ENCODE measurements at regions not wholly inside any gene's neighbourhood (a gene's known extent, or its start where the extent isn't known, plus 50 kb on each side); places are given as distances from the start of the nearest gene placed in this dataset.

DNA sequence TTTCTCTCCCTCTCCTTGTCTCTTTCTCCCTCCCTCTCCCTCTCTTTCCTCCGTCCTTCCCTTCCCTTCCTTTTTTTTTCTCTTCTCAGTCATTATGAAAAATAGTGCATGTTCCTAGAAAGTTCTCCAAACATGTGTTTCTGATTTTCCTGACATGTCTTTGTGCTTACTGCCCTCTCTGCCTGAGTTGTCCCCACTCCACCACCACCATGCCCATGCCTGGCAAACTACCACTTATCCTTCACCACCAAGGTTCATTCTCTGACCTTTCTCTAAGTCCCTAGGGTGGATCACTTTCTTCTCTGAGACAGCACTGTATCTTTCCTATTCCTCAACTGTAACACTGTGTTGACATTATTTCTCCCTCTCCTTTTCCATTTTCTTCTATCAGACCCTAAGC is 98.2 kb downstream of the LACC1 start:
- Mint-ChIP-seq H3K4me1 (no peaks in the 10 kb centered on the region), H3K27ac (no peak overlapping the region), H3K9me3 (peaks cover 5% of the 10 kb centered on the region), H3K27me3 (peaks cover 14% of the 10 kb centered on the region), H3K4me3 (no peak overlapping the region), H3K36me3 (ENCODE audit: low read depth) (no peaks in the 10 kb centered on the region)
- DNase-seq (no peak), ATAC-seq (no peak)

DNA sequence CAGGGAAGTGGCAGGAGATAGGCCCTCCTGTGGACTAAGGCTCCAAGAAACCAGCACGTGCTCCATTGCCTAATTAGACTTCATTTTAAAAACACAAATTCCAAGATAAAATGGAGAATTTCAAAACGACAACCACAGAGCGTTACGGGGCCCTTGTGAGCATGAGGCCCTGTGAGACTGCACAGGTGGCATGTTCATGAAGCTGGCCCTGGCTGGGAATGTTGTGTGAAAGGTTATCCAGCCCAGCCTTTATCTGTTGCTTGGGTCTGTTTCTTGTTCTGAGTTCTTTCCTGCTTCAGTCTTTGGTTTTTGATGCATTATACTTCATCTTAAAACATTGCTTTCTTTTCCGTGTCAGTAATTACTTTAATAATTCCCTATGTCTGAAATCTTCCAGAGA is 99.0 kb downstream of the LACC1 start:
- Mint-ChIP-seq H3K27me3 (peaks cover 14% of the 10 kb centered on the region), H3K4me1 (no peaks in the 10 kb centered on the region), H3K36me3 (ENCODE audit: low read depth) (no peaks in the 10 kb centered on the region), H3K4me3 (no peak overlapping the region), H3K9me3 (peaks cover 5% of the 10 kb centered on the region), H3K27ac (no peak overlapping the region)
- DNase-seq (no peak), ATAC-seq (no peak)

DNA sequence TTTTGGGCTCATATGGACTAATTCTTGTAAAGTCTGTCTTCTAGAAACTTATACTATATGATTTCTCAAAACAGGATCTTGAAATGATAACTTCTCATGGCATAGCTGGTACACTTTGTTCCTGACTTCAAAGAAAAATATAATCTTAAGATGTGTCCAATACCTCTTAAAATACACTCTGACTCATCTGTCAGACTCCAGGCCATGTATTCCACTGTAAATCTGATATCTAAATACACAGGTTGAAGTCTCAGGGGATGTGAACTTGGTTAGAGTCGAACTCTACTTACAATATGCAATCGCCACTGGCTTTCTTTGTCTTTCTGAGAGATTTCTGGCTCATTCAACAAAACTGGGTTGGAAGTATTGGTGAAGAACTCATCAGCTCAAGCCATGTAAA is 99.8 kb downstream of the LACC1 start:
- Mint-ChIP-seq H3K4me1 (no peaks in the 10 kb centered on the region), H3K27ac (no peak overlapping the region), H3K4me3 (no peak overlapping the region), H3K27me3 (peaks cover 14% of the 10 kb centered on the region), H3K36me3 (ENCODE audit: low read depth) (no peaks in the 10 kb centered on the region), H3K9me3 (peaks cover 5% of the 10 kb centered on the region)
- DNase-seq (no peak), ATAC-seq (no peak)

DNA sequence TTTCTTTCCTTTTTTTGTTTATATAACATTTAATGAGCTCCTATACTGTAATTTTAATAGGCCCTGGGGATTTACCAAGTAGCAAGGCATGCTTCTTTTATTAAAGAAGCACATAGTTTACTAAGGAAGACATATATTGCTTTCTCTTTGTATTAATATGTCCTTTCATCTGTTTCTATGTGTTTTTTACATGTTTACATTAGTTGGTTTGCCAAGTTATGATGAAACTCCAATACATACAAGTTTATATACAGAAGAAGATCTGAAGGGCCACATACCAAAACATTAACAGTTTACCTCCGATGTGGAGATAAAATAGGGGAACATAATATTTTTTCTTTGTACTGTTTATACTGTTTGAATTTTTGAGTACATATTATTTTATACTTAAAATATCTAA is 100.9 kb downstream of the LACC1 start:
- DNase-seq (no peak), ATAC-seq (no peak)
- Mint-ChIP-seq H3K27ac (no peak overlapping the region), H3K9me3 (peaks cover 5% of the 10 kb centered on the region), H3K4me3 (no peak overlapping the region), H3K36me3 (ENCODE audit: low read depth) (no peaks in the 10 kb centered on the region), H3K27me3 (peaks cover 14% of the 10 kb centered on the region), H3K4me1 (no peaks in the 10 kb centered on the region)

DNA sequence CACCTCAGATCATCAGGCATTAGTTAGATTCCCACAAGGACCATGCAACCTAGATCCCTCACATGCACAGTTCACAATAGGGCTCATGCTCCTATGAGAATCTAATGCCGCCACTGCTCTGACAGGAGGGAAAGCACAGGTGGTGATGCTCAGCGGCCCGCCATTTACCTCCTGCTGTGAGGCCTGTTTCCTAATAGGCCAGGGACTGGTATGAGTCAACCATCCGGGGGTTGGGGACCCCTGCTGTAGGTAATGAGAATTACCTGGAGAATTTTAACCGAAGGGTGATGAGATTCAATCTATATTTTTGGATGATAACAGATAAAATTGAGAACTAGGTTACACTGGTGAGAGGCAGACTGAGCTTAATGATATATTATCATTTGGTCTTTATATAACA is 101.4 kb downstream of the LACC1 start:
- peaks cover 13% of the 10 kb centered on the region for H3K27me3 Mint-ChIP-seq
- H3K9me3 Mint-ChIP-seq = peaks cover 3% of the 10 kb centered on the region
- H3K36me3 Mint-ChIP-seq (ENCODE audit: low read depth) = no peaks in the 10 kb centered on the region
- H3K27ac Mint-ChIP-seq = no peak overlapping the region
- H3K4me3 Mint-ChIP-seq = no peak overlapping the region
- no peaks in the 10 kb centered on the region for H3K4me1 Mint-ChIP-seq
- ATAC-seq = no peak
- DNase-seq = no peak

DNA sequence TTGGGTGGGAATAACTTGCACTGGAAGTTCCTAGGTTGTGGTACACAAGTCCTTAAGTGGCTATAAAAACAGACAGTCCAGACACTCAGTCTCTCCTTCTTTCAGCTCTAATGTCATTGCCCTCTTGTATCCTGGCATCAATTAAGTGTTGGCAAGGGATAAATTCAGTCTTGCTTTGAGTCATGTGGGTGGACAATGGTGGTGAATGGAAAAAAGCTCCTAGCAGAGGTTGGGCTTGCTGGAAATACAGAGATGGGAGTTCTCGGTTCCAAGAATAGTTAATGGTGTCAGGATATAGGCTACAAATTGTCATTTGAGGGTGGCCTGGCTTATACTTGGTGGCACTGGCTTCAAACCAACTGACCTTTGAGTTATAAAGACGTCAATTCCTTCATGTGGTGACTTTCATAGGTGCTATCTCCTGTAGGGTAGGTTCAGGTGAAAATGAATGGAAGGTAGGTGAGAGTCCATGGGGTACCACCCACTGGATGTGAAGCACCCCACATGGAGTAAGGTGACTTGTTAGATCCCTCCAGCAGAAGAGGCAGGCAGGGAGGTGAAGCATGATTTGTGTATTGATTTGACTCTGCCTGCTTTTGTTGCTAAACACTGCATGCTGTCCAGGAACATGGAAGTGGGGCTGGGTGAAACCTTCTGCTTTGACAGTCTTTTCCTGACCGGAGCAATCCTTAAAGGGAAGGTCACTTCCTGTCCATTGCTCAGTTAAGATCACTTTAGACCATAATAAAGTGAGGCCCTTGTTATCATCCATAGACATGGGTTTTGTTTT is 102.0 kb downstream of the LACC1 start:
- Mint-ChIP-seq H3K9me3 (no peaks in the 10 kb centered on the region), H3K27me3 (peaks cover 11% of the 10 kb centered on the region), H3K4me3 (no peak overlapping the region), H3K4me1 (no peaks in the 10 kb centered on the region), H3K27ac (no peak overlapping the region), H3K36me3 (ENCODE audit: low read depth) (no peaks in the 10 kb centered on the region)
- no peak for DNase-seq
- ATAC-seq = no peak

DNA sequence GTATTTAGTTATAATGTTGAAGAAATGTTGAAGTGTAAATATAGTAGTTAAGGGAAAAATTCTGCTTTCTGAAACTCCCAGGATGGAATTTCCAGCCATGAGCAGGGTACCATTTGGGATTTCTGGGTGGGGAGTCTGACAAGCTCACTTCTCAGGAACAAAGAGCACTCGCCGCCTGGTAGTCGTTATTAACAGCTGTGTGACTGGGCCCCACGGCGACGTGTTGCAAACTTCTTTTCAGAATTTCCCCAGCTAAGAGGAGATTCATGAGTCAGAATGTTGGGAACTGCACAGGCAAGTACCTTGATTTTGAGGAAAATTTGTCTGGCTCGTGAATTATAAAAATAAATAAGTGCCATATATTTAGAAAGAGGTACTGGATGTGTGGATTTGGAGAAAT is 103.7 kb downstream of the LACC1 start:
- Mint-ChIP-seq H3K36me3 (ENCODE audit: low read depth) (no peaks in the 10 kb centered on the region), H3K27ac (no peak overlapping the region), H3K27me3 (peaks cover 6% of the 10 kb centered on the region), H3K9me3 (no peaks in the 10 kb centered on the region), H3K4me3 (no peak overlapping the region), H3K4me1 (no peaks in the 10 kb centered on the region)
- no peak for DNase-seq
- no peak for ATAC-seq

DNA sequence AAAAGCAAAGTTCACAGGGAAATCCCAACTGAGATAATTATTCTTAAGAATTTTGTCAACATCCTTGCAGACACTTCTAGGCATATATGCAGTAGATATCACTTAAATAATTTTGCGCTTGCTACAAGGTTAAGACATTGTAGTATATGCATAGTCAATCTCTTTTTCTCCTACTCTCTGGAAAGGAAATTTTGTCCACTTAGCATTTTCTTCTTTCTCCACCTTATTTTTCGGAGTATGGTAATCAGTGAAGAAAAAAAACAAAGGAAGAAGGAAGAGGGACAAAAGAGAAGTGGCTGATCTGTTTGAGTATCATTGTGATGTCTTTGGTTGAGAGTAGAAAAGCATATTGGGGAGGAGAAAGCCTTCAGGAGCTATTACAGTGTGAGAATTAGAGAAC is 104.6 kb downstream of the LACC1 start:
- no peak for ATAC-seq
- H3K9me3 Mint-ChIP-seq = no peaks in the 10 kb centered on the region

DNA sequence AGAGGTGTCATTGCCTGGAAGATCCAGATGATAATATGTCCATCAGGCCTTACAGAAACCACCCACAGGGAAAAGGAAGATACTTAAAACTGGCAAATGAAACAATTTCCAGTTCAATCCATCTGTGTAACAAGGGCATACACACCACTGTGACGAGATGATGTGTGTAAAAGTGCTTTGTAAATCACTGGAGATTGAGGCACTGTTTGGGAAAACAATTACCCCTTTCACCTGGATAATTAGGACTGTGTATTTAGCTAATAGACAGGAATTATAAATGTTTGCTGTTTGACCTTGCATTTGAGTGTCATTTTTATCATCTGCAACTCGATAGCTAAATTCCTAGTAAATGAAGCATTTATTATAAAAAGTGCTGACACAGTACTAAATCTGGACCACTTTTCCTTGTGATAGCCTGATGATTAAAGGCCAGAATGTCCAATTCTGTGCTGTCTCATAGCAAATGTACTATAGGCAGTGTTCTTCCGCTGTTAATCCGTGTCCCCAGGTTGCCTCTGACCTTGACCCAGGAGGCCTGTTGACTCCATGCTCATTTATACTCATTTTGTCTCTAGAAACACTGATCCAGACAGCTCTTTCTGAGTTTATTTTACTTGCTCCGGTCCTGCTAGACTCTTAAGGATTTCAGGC is 105.8 kb downstream of the LACC1 start:
- no peaks in the 10 kb centered on the region for H3K9me3 Mint-ChIP-seq
- ATAC-seq (no peak), DNase-seq (no peak)
- H3K27me3 Mint-ChIP-seq = no peaks in the 10 kb centered on the region
- no peak overlapping the region for H3K27ac Mint-ChIP-seq
- H3K4me1 Mint-ChIP-seq = no peaks in the 10 kb centered on the region
- no peak overlapping the region for H3K4me3 Mint-ChIP-seq
- no peaks in the 10 kb centered on the region for H3K36me3 Mint-ChIP-seq (ENCODE audit: low read depth)

More for the DNA sequence above, 104.6 kb downstream of the LACC1 start:
- no peak for DNase-seq
- H3K27ac Mint-ChIP-seq = no peak overlapping the region
- H3K27me3 Mint-ChIP-seq = peaks cover 2% of the 10 kb centered on the region
- no peak overlapping the region for H3K4me3 Mint-ChIP-seq
- no peaks in the 10 kb centered on the region for H3K36me3 Mint-ChIP-seq (ENCODE audit: low read depth)
- no peaks in the 10 kb centered on the region for H3K4me1 Mint-ChIP-seq

DNA sequence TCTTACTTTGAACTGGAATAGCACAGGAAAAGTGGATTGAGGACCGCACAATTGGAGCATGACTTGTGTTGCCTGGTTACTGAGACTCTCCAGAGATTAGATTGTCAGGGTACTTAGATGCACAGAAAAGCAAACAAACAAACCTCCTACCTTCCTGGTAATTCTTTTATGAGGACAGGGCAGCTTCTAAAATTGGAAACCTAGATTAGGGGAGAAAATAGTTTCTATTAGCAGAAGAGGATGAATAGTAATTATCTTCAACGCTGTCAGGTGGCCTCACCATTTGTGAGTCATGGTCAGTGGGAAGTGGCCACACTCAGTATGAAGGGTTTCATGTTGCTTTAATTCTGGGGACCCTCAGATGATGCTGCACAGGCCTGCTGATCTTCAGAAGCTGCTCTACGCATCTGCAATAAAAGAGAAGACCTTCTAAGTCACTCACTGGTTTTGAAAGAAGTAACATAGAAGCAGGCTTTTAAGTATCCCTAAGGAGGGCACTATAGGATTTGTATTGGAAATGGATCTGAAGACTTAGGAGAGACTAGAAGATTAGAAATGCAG is 106.8 kb downstream of the LACC1 start:
- no peaks in the 10 kb centered on the region for H3K36me3 Mint-ChIP-seq (ENCODE audit: low read depth)
- H3K4me1 Mint-ChIP-seq = no peaks in the 10 kb centered on the region
- ATAC-seq = no peak
- DNase-seq = no peak
- no peaks in the 10 kb centered on the region for H3K9me3 Mint-ChIP-seq
- no peak overlapping the region for H3K27ac Mint-ChIP-seq
- peaks cover 3% of the 10 kb centered on the region for H3K27me3 Mint-ChIP-seq
- no peak overlapping the region for H3K4me3 Mint-ChIP-seq

DNA sequence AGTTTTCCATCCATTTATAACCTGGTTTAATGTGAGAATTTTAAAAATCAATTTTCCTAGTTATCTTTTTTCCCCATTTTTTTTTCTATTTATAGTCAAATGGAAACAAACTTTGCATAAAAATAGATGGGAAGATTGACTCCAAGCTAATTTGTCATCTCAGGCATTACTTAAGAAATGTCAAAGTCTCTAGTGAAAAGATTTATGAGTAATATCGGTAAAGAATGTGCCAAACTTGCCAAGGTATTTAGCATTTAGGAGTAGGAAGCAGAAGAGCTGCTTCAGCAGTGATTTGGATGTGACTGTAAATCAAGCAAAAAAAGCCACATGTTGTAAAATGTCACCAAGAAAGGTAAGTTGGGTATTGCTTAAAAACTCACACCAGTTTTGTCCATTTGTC is 108.6 kb downstream of the LACC1 start:
- peaks cover 5% of the 10 kb centered on the region for H3K27me3 Mint-ChIP-seq
- DNase-seq = no peak
- no peak overlapping the region for H3K4me3 Mint-ChIP-seq
- H3K36me3 Mint-ChIP-seq (ENCODE audit: low read depth) = no peaks in the 10 kb centered on the region
- H3K27ac Mint-ChIP-seq = no peak overlapping the region
- no peaks in the 10 kb centered on the region for H3K9me3 Mint-ChIP-seq
- ATAC-seq = no peak
- H3K4me1 Mint-ChIP-seq = no peaks in the 10 kb centered on the region

DNA sequence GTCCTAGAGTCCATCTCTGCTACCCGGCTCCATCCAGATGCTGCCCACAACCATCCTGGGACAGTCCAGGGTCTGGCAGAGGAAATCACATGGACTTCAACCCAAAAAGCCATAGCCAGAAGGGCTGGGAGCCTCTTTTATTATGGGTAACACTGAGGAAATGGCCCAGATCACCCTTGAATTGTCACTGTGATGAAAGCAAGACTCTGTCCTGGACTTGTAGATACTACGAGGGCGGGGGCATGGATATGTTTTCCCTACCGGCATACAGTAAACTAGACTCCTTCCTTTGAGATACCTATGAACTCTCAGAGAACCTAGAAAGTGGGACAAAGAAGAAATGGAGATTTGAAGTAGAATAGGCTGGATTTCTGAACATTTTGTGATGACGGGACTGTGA is 110.3 kb downstream of the LACC1 start:
- H3K27me3 Mint-ChIP-seq = peaks cover 14% of the 10 kb centered on the region
- H3K4me1 Mint-ChIP-seq = no peaks in the 10 kb centered on the region
- H3K36me3 Mint-ChIP-seq (ENCODE audit: low read depth) = no peaks in the 10 kb centered on the region
- DNase-seq = no peak
- ATAC-seq = no peak
- no peaks in the 10 kb centered on the region for H3K9me3 Mint-ChIP-seq
- no peak overlapping the region for H3K4me3 Mint-ChIP-seq
- H3K27ac Mint-ChIP-seq = no peak overlapping the region

DNA sequence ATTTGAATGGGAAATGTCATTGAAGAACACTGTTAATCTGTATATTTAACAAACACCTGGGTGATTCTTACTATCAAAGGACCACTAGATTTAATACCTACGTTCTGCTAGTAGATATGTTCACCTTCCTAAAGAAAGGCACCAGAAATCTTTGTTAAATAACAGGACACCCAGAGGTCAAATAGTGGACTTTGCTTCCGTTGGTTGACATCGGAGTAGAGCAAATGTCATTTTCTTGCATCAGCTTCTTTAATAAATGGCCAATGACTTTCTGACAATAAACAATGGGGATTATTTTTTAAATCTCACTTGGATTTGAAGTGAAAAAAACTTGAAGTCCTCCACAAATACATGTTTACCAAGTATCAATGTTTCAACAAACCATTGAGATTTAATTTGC is 111.1 kb downstream of the LACC1 start:
- no peak overlapping the region for H3K4me3 Mint-ChIP-seq

DNA sequence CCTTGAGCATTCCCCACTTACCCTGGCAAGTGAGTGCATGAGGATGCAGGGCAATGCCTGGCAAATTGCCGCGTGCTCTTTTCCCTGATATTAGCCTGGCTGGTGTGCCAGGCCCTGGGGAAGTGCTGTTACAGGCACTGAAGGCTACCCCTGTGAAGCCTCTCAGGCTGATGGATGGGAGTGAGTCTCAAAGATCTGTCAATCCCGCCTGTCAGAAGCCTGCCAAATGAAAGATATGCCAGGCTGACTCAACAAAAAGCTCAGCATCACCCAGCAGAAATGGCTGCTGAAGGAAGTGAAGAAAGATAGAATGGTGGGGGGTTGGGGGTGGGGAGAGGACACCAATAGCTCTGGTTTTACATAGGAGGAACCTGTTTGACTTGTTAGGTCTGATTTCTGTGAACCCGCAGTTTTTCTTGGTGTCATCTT is 112.1 kb downstream of the LACC1 start:
- ATAC-seq (no peak), DNase-seq (no peak)
- Mint-ChIP-seq H3K4me3 (no peak overlapping the region), H3K9me3 (no peaks in the 10 kb centered on the region), H3K27me3 (peaks cover 14% of the 10 kb centered on the region), H3K27ac (no peak overlapping the region), H3K36me3 (ENCODE audit: low read depth) (no peaks in the 10 kb centered on the region), H3K4me1 (no peaks in the 10 kb centered on the region)

More for the DNA sequence above, 111.1 kb downstream of the LACC1 start:
- H3K9me3 Mint-ChIP-seq = no peaks in the 10 kb centered on the region
- peaks cover 14% of the 10 kb centered on the region for H3K27me3 Mint-ChIP-seq
- no peak for DNase-seq
- no peaks in the 10 kb centered on the region for H3K4me1 Mint-ChIP-seq
- no peaks in the 10 kb centered on the region for H3K36me3 Mint-ChIP-seq (ENCODE audit: low read depth)
- no peak overlapping the region for H3K27ac Mint-ChIP-seq
- no peak for ATAC-seq

DNA sequence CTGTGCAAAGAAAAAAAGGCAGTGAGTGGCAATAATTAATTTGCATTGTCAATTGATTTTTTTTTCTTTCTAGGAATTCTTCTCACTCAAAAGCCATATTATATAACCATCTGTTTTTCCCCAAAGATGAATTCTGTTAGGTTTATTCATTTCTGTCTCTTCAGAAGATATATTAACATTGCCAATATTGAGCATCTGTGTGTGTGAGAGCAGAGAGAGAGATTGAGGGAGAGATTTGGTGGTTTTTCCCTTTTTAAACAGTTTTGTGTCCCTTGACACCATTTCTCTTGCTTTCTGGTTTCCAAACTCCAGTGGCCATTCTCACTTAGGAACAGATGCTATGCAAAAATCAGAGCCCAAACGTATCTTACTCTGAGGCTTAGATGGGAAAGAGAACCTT is 112.5 kb downstream of the LACC1 start:
- DNase-seq (no peak), ATAC-seq (no peak)
- H3K4me1 Mint-ChIP-seq = no peaks in the 10 kb centered on the region
- H3K9me3 Mint-ChIP-seq = no peaks in the 10 kb centered on the region
- peaks cover 14% of the 10 kb centered on the region for H3K27me3 Mint-ChIP-seq
- H3K27ac Mint-ChIP-seq = no peak overlapping the region
- H3K36me3 Mint-ChIP-seq (ENCODE audit: low read depth) = no peaks in the 10 kb centered on the region
- H3K4me3 Mint-ChIP-seq = no peak overlapping the region

All from activated naive CD8-positive, alpha-beta T cell treated with anti-CD3 and anti-CD28 coated beads, Interleukin-2, amount 50 U/mL, for 24 hours (primary cell).